ENCODE measurements at regions not wholly inside any gene's neighbourhood (a gene's known extent, or its start where the extent isn't known, plus 50 kb on each side); places are given as distances from the start of the nearest gene placed in this dataset.

- Histone ChIP-seq H3K4me1 (no peaks in the 10 kb centered on the region), H3K27me3 (peaks cover 17% of the 10 kb centered on the region), H3K27ac (no peak overlapping the region), H3K4me3 (no peak overlapping the region), H3K9me3 (no peaks in the 10 kb centered on the region), H3K36me3 (no peaks in the 10 kb centered on the region)
- no peak for DNase-seq (ENCODE audit: low spot score in 2 of 2)
- 69% methylated on average over 4 of the region's 4 CpGs for WGBS
- no peak for TF ChIP-seq EP300 (IDR thresholded peaks at IDR 0.05)
- TF ChIP-seq POLR2A (IDR thresholded peaks at IDR 0.05) = no peak
- TF ChIP-seq CTCF (IDR thresholded peaks at IDR 0.05) = no peak
- TF ChIP-seq POLR2AphosphoS5 (IDR thresholded peaks at IDR 0.05) = no peak
Measured at GRCh38 chr6:44635486-44635885, 248.0 kb downstream of the CDC5L start.

GRCh38 chr6:44636561-44637248 is 249.2 kb downstream of the CDC5L start:
- no peak for DNase-seq (ENCODE audit: low spot score in 2 of 2)
- TF ChIP-seq CTCF (IDR thresholded peaks at IDR 0.05) (no peak), POLR2AphosphoS5 (IDR thresholded peaks at IDR 0.05) (no peak), POLR2A (IDR thresholded peaks at IDR 0.05) (no peak), EP300 (IDR thresholded peaks at IDR 0.05) (no peak)
- Histone ChIP-seq H3K9me3 (no peaks in the 10 kb centered on the region), H3K4me3 (no peak overlapping the region), H3K36me3 (no peaks in the 10 kb centered on the region), H3K4me1 (no peaks in the 10 kb centered on the region), H3K27me3 (peaks cover 17% of the 10 kb centered on the region), H3K27ac (no peak overlapping the region)
- 53% methylated on average over 14 of the region's 14 CpGs for WGBS

GRCh38 chr6:44641344-44642031 is 254.0 kb downstream of the CDC5L start:
- 68% methylated on average over 10 of the region's 10 CpGs for WGBS
- H3K27me3 ChIP-seq = peaks cover under 1% of the 10 kb centered on the region
- no peak for TF ChIP-seq EP300 (IDR thresholded peaks at IDR 0.05)
- TF ChIP-seq POLR2A (IDR thresholded peaks at IDR 0.05) = no peak
- no peak for TF ChIP-seq POLR2AphosphoS5 (IDR thresholded peaks at IDR 0.05)
- no peak for TF ChIP-seq CTCF (IDR thresholded peaks at IDR 0.05)
- H3K4me3 ChIP-seq = no peak overlapping the region
- H3K4me1 ChIP-seq = no peaks in the 10 kb centered on the region
- H3K36me3 ChIP-seq = no peaks in the 10 kb centered on the region
- no peak overlapping the region for H3K27ac ChIP-seq
- DNase-seq (ENCODE audit: low spot score in 2 of 2) = no peak
- no peaks in the 10 kb centered on the region for H3K9me3 ChIP-seq

GRCh38 chr6:44642349-44642748 is 254.8 kb downstream of the CDC5L start:
- Histone ChIP-seq H3K27me3 (no peaks in the 10 kb centered on the region), H3K36me3 (no peaks in the 10 kb centered on the region), H3K9me3 (no peaks in the 10 kb centered on the region), H3K4me3 (no peak overlapping the region), H3K4me1 (no peaks in the 10 kb centered on the region), H3K27ac (no peak overlapping the region)
- DNase-seq (ENCODE audit: low spot score in 2 of 2) = no peak
- no peak for TF ChIP-seq POLR2A (IDR thresholded peaks at IDR 0.05)
- TF ChIP-seq EP300 (IDR thresholded peaks at IDR 0.05) = no peak
- no peak for TF ChIP-seq CTCF (IDR thresholded peaks at IDR 0.05)
- TF ChIP-seq POLR2AphosphoS5 (IDR thresholded peaks at IDR 0.05) = no peak
- 92% methylated on average over 1 of the region's 1 CpG for WGBS

- H3K36me3 ChIP-seq = no peaks in the 10 kb centered on the region
- no peak overlapping the region for H3K27ac ChIP-seq
- DNase-seq (ENCODE audit: low spot score in 2 of 2) = no peak
- no peak for TF ChIP-seq EP300 (IDR thresholded peaks at IDR 0.05)
- no peak for TF ChIP-seq POLR2AphosphoS5 (IDR thresholded peaks at IDR 0.05)
- TF ChIP-seq CTCF (IDR thresholded peaks at IDR 0.05) = no peak
- no peak for TF ChIP-seq POLR2A (IDR thresholded peaks at IDR 0.05)
- H3K4me3 ChIP-seq = no peak overlapping the region
- H3K4me1 ChIP-seq = no peaks in the 10 kb centered on the region
- H3K27me3 ChIP-seq = no peaks in the 10 kb centered on the region
- WGBS = 86% methylated on average over 9 of the region's 10 CpGs
- no peaks in the 10 kb centered on the region for H3K9me3 ChIP-seq
Measured at GRCh38 chr6:44642870-44643522, 255.5 kb downstream of the CDC5L start.

All from suprapubic skin (tissue), 4 donors.